ENCODE measurements at regions not wholly inside any gene's neighbourhood (a gene's known extent, or its start where the extent isn't known, plus 50 kb on each side); places are given as distances from the start of the nearest gene placed in this dataset.

GRCh38 chr2:19490846-19491435, 132.5 kb upstream of the OSR1 start:
- DNase-seq (ENCODE audit: low read depth), result no peak

- no peak for DNase-seq (ENCODE audit: low read depth)
Observed at GRCh38 chr2:19488009-19488691, 129.7 kb upstream of the OSR1 start.

- DNase-seq (ENCODE audit: low read depth), result no peak
Observed at GRCh38 chr2:19484736-19485135, 126.3 kb upstream of the OSR1 start.

- DNase-seq (ENCODE audit: low read depth), result no peak
Observed at GRCh38 chr2:19480673-19481072, 122.2 kb upstream of the OSR1 start.

- no peak for DNase-seq (ENCODE audit: low read depth)
Observed at GRCh38 chr2:19479666-19480065, 121.2 kb upstream of the OSR1 start.

- no peak for DNase-seq (ENCODE audit: low read depth)
Observed at GRCh38 chr2:19478409-19478808, 120.0 kb upstream of the OSR1 start.

- DNase-seq (ENCODE audit: low read depth), result no peak
Observed at GRCh38 chr2:19476327-19476726, 117.9 kb upstream of the OSR1 start.

- no peak for DNase-seq (ENCODE audit: low read depth)
Observed at GRCh38 chr2:19474128-19474527, 115.7 kb upstream of the OSR1 start.

GRCh38 chr2:19473350-19473749, 114.9 kb upstream of the OSR1 start:
- no peak for DNase-seq (ENCODE audit: low read depth)

GRCh38 chr2:19472391-19472978, 114.1 kb upstream of the OSR1 start:
- DNase-seq (ENCODE audit: low read depth), result no peak

GRCh38 chr2:19471491-19471890, 113.1 kb upstream of the OSR1 start:
- DNase-seq (ENCODE audit: low read depth), result no peak

- no peak for DNase-seq (ENCODE audit: low read depth)
Observed at GRCh38 chr2:19465978-19466377, 107.6 kb upstream of the OSR1 start.

GRCh38 chr2:19462256-19462645, 103.8 kb upstream of the OSR1 start:
- no peak for DNase-seq (ENCODE audit: low read depth)

GRCh38 chr2:19461504-19462255, 103.3 kb upstream of the OSR1 start:
- no peak for DNase-seq (ENCODE audit: low read depth)

- DNase-seq (ENCODE audit: low read depth), result no peak
Observed at GRCh38 chr2:19460761-19461160, 102.3 kb upstream of the OSR1 start.

- no peak for DNase-seq (ENCODE audit: low read depth)
Observed at GRCh38 chr2:19458427-19459003, 100.1 kb upstream of the OSR1 start.

GRCh38 chr2:19457809-19458208, 99.4 kb upstream of the OSR1 start:
- DNase-seq (ENCODE audit: low read depth), result no peak

- DNase-seq (ENCODE audit: low read depth), result no peak
Observed at GRCh38 chr2:19456705-19457309, 98.4 kb upstream of the OSR1 start.

GRCh38 chr2:19454125-19454524, 95.7 kb upstream of the OSR1 start:
- DNase-seq (ENCODE audit: low read depth), result no peak

GRCh38 chr2:19442731-19443130, 84.3 kb upstream of the OSR1 start:
- DNase-seq (ENCODE audit: low read depth), result no peak

GRCh38 chr2:19439081-19439480, 80.7 kb upstream of the OSR1 start:
- DNase-seq (ENCODE audit: low read depth), result no peak

GRCh38 chr2:19435815-19436214, 77.4 kb upstream of the OSR1 start:
- no peak for DNase-seq (ENCODE audit: low read depth)
